IMR-90 (cell line): ENCODE measurements at regions not wholly inside any gene's neighbourhood (a gene's known extent, or its start where the extent isn't known, plus 50 kb on each side); places are given as distances from the start of the nearest gene placed in this dataset.

ENCODE experiments used
- ATAC-seq: fragments of 200-7000 bp; cut with Tn5 transposase; 2 replicates; pipeline ENCODE4 v1.9.1; 2020; ENCODE audit warnings: low read depth, mild to moderate bottlenecking, moderate library complexity
- BruUV-seq: library from RNA; stranded (reverse); fragments of 400-500 nt; replicated peaks from 2 replicates; lab custom pipeline; 2021; lab: Mats Ljungman, UMichigan
- CTCF ChIA-PET: fragments of 300-600 bp; formaldehyde crosslinking; extraction: SDS; loops from one replicate; lab custom pipeline; 2021; ENCODE audit warnings: antibody characterized with exemption; lab: Yijun Ruan, JAX
- POLR2A ChIA-PET: fragments of 300-600 bp; sonication (Branson Sonifier 250); formaldehyde crosslinking; loops from one replicate; lab custom pipeline; 2022; ENCODE audit warnings: antibody characterized with exemption; ENCODE audit not compliant: unreplicated experiment; lab: Charles Lee
- DNase-seq: peaks from one replicate; pipeline ENCODE4 v3.0.0; 2013
- H2AFZ ChIP-seq: replicated peaks from 2 replicates; pipeline ENCODE3; 2013; ENCODE audit warnings: low read length, mild to moderate bottlenecking; ENCODE audit not compliant: poor library complexity
- H2AK5ac ChIP-seq: 2 replicates; pipeline ENCODE4 v1.6.1; 2013; ENCODE audit warnings: low read depth, low read length, inconsistent platforms
- H2AK9ac ChIP-seq: replicated peaks from 2 replicates; pipeline ENCODE3; 2013; ENCODE audit warnings: mild to moderate bottlenecking, low read depth, low read length, moderate library complexity; ENCODE audit not compliant: poor library complexity
- H2BK120ac ChIP-seq: 2 replicates; pipeline ENCODE4 v1.6.1; 2013; ENCODE audit warnings: low read depth, low read length, inconsistent platforms
- H2BK15ac ChIP-seq: 3 replicates; pipeline ENCODE4 v1.6.1; 2013; ENCODE audit warnings: low read depth, low read length, inconsistent platforms
- H2BK20ac ChIP-seq: 2 replicates; pipeline ENCODE4 v1.6.1; 2013; ENCODE audit warnings: low read depth, mild to moderate bottlenecking, inconsistent platforms, low read length, moderate library complexity
- H2BK5ac ChIP-seq: 2 replicates; pipeline ENCODE4 v1.6.1; 2013; ENCODE audit warnings: mild to moderate bottlenecking, low read depth, low read length, inconsistent platforms; ENCODE audit not compliant: poor library complexity, severe bottlenecking
- H3K14ac ChIP-seq: replicated peaks from 2 replicates; pipeline ENCODE4 v1.6.1; 2013; ENCODE audit warnings: low read depth, low read length, inconsistent platforms
- H3K18ac ChIP-seq: 2 replicates; pipeline ENCODE4 v1.6.1; 2013; ENCODE audit warnings: low read depth, low read length, control low read depth
- H3K23ac ChIP-seq: 2 replicates; pipeline ENCODE4 v1.6.1; 2013; ENCODE audit warnings: low read depth, low read length, inconsistent platforms
- H3K27ac ChIP-seq: 2 replicates; pipeline ENCODE4 v1.5.1; 2013; ENCODE audit warnings: mild to moderate bottlenecking, control low read depth, low read length; ENCODE audit not compliant: insufficient read depth
- H3K27me3 ChIP-seq: 2 replicates; pipeline ENCODE4 v1.6.1; 2013; ENCODE audit warnings: low read length; ENCODE audit not compliant: control insufficient read depth, insufficient read depth
- H3K36me3 ChIP-seq: 2 replicates; pipeline ENCODE4 v1.6.1; 2013; ENCODE audit warnings: low read length, mixed read lengths; ENCODE audit not compliant: control insufficient read depth, insufficient read depth
- H3K4ac ChIP-seq: 2 replicates; pipeline ENCODE4 v1.6.1; 2013; ENCODE audit warnings: low read depth, low read length, inconsistent platforms
- H3K4me1 ChIP-seq: 2 replicates; pipeline ENCODE4 v1.6.1; 2013; ENCODE audit warnings: low read length, mixed read lengths; ENCODE audit not compliant: control insufficient read depth, insufficient read depth
- H3K4me2 ChIP-seq: 2 replicates; pipeline ENCODE4 v1.6.1; 2013; ENCODE audit warnings: low read depth, mild to moderate bottlenecking, control low read depth, low read length, moderate library complexity
- H3K4me3 ChIP-seq: 2 replicates; pipeline ENCODE4 v1.5.1; 2013; ENCODE audit warnings: low read depth, mild to moderate bottlenecking, control low read depth, low read length, moderate library complexity; ENCODE audit not compliant: insufficient read depth
- H3K56ac ChIP-seq: 2 replicates; pipeline ENCODE4 v1.6.1; 2013; ENCODE audit warnings: low read length, inconsistent platforms; ENCODE audit not compliant: insufficient read depth; ENCODE audit errors: extremely low read depth
- H3K79me1 ChIP-seq, 2 experiments: 2 replicates each; pipeline ENCODE4 v1.6.1; 2013; ENCODE audit warnings: low read length in 2 of 2, inconsistent platforms in 1 of 2, low read depth in 1 of 2
- H3K9ac ChIP-seq: 2 replicates; pipeline ENCODE4 v1.6.1; 2013; ENCODE audit warnings: low read depth, low read length, control low read depth
- H3K9me1 ChIP-seq: 2 replicates; pipeline ENCODE4 v1.6.1; 2013; ENCODE audit warnings: low read length, inconsistent platforms; ENCODE audit not compliant: insufficient read depth
- H3K9me3 ChIP-seq: 2 replicates; pipeline ENCODE4 v1.6.1; 2013; ENCODE audit warnings: low read length; ENCODE audit not compliant: control insufficient read depth, insufficient read depth
- H4K20me1 ChIP-seq: 2 replicates; pipeline ENCODE4 v1.6.1; 2013; ENCODE audit warnings: low read length, inconsistent platforms; ENCODE audit not compliant: insufficient read depth
- H4K5ac ChIP-seq: 2 replicates; pipeline ENCODE4 v1.6.1; 2013; ENCODE audit warnings: mild to moderate bottlenecking, low read depth, low read length, control low read depth
- H4K8ac ChIP-seq, 2 experiments: 2 replicates each; pipeline ENCODE4 v1.6.1; 2013; ENCODE audit warnings: low read depth in 2 of 2, low read length in 2 of 2, control low read depth in 1 of 2, inconsistent platforms in 1 of 2
- H4K91ac ChIP-seq: 2 replicates; pipeline ENCODE4 v1.6.1; 2013; ENCODE audit warnings: low read depth, low read length, inconsistent platforms; ENCODE audit not compliant: insufficient read depth
- BHLHE40 ChIP-seq: fragments of 150-350 bp; IDR thresholded peaks from 2 replicates; pipeline ENCODE4 v1.6.1; 2016; ENCODE audit warnings: mild to moderate bottlenecking, low read depth, low read length
- CEBPB ChIP-seq: IDR thresholded peaks from 2 replicates; pipeline ENCODE4 v1.6.1; 2012; ENCODE audit warnings: low read depth, low read length, improper control_type of control experiment
- MAFK ChIP-seq: IDR thresholded peaks from 2 replicates; pipeline ENCODE4 v1.6.1; 2012; ENCODE audit warnings: low read depth, low read length, improper control_type of control experiment
- POLR2A ChIP-seq: IDR thresholded peaks from 2 replicates; pipeline ENCODE4 v1.6.1; 2012; ENCODE audit warnings: mild to moderate bottlenecking, low read depth, low read length
- SMC3 ChIP-seq: fragments of 150-350 bp; IDR thresholded peaks from 2 replicates; pipeline ENCODE4 v1.6.1; 2016; ENCODE audit warnings: low read depth, mild to moderate bottlenecking, antibody characterized with exemption, low read length, moderate library complexity
- WGBS, 2 experiments: methylation state at CpG; one replicate each; pipeline versions ENCODE4 v1.1.5 to v1.1.7; 2013; ENCODE audit warnings: missing lambda C conversion rate in 2 of 2; ENCODE audit not compliant: insufficient read length in 1 of 2; ENCODE audit errors: extremely low coverage in 2 of 2; 5-methylcytosine and 5-hydroxymethylcytosine counted together
- dilution Hi-C: fragments of 300-500 bp; cut with HindIII; formaldehyde crosslinking; loops from one replicate; pipeline ENCODE4 v1.14.3; 2018; ENCODE audit warnings: low sequenced_read_pairs; ENCODE audit not compliant: unreplicated experiment
- in situ Hi-C: fragments of 300-500 bp; cut with MboI; formaldehyde crosslinking; loops from 3 replicates; pipeline ENCODE4 v1.14.3; 2019; ENCODE audit warnings: low sequenced_read_pairs, inconsistent platforms, mixed read lengths
- intact Hi-C: fragments of 100-400 bp; cut with micrococcal nuclease; formaldehyde crosslinking; loops from 2 replicates; pipeline ENCODE4 v1.10.0; 2022

DNA sequence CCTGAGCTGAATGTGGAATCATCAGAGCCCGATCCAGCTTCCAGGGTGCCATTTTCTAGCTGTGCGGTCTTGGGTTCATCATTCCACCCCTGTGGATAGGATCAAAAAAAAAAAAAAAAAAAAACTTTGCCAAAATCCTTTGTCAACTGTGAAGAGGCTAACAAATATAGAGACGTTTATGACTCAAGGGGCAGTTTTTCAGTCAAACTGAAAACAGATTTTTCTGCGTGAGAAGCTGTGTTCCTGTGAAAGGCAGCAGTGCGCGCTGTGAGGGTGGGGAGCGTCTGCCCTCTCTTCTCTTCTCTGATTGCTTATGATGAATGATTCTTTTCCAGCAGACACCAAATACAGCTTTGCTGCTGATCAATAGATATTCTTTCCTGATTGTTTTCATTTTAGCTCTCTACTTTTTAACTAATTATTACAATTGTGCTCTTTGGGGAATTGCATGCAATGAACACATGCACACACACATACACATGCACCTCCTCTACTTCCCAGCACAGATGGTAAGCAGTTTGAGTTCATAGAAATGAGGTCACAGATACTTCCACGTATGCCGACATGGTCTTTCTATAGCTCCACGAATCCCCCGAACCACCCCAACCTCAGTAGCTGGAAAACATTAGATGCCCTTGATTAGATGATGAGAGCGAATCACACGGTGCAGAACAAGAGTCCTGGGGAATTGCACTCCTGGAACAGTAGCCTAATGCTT is 175.4 kb downstream of the NRP2 start:
- Histone ChIP-seq H2AK9ac (no peak overlapping the region), H3K56ac (no peak overlapping the region), H3K4me3 (no peak overlapping the region), H3K9me3 (no peaks in the 10 kb centered on the region; the same call in 1 of the 2 replicates), H3K18ac (no peak overlapping the region), H3K4me1 (peaks cover 2% of the 10 kb centered on the region; the same call in 1 of the 2 replicates), H4K91ac (no peak overlapping the region), H3K9ac (no peak overlapping the region), H2AK5ac (no peak overlapping the region), H3K14ac (no peak overlapping the region), H2AFZ (no peak overlapping the region), H3K4me2 (no peak overlapping the region), H3K36me3 (no peaks in the 10 kb centered on the region), H3K27me3 (peaks cover 23% of the 10 kb centered on the region), H2BK20ac (no peak overlapping the region), H2BK5ac (no peak overlapping the region), H3K27ac (no peak overlapping the region), H3K9me1 (no peaks in the 10 kb centered on the region; the same call in 1 of the 2 replicates), H3K23ac (no peak overlapping the region), H4K20me1 (no peaks in the 10 kb centered on the region), H4K8ac (no peak overlapping the region), H4K5ac (no peak overlapping the region), H2BK15ac (no peak overlapping the region), H2BK120ac (no peak overlapping the region), H3K4ac (no peak overlapping the region), H3K79me1 (no peaks in the 10 kb centered on the region)
- WGBS, 2 experiments = no CpG with 5 or more reads among the region's 13 CpGs
- ATAC-seq (no peak), DNase-seq (no peak)
- dilution Hi-C loops = no loop called here
- BruUV-seq = no TSS peak
- in situ Hi-C loops = no loop called here
- ChIA-PET POLR2A (no interaction called here), CTCF (interaction anchor here (0.6 kb wide), 2 partner anchors 22 to 1451 kb away, joined by 3 to 4 read pairs; no protein-coding TSS in a partner anchor)
- intact Hi-C loops = no loop called here
- TF ChIP-seq CEBPB = no peak
- no peak for TF ChIP-seq SMC3
- TF ChIP-seq BHLHE40 = no peak
- TF ChIP-seq POLR2A = no peak
- TF ChIP-seq MAFK = no peak
